NCI-H1105 treated with DMSO at 0.1 percent for 48 hours (cell line): ENCODE measurements at regions not wholly inside any gene's neighbourhood (a gene's known extent, or its start where the extent isn't known, plus 50 kb on each side); places are given as distances from the start of the nearest gene placed in this dataset.
A peak's percentile ranks its signal among the peaks of the same experiment; 100 is the strongest.
"Not testable (repeated sequence)": the region's sequence is repeated elsewhere in the genome, so short reads cannot be mapped to it uniquely, and the experiment has no call there.

Experiments used
- DNase-seq: peaks from one replicate; lab custom pipeline; 2025; lab: John Stamatoyannopoulos, UW

- DNase-seq, result no peak
These were observed 287.9 kb upstream of the DEFB112 start for GRCh38 chr6:50337532-50338122.

GRCh38 chr6:50353603-50354002, 303.9 kb upstream of the DEFB112 start:
- DNase-seq, result no peak

- DNase-seq, result no peak
These were observed 308.4 kb upstream of the DEFB112 start for GRCh38 chr6:50358113-50358512.

GRCh38 chr6:50361641-50362331, 312.1 kb upstream of the DEFB112 start:
- DNase-seq, result no peak

GRCh38 chr6:50362706-50363105, 313.0 kb upstream of the DEFB112 start:
- DNase-seq, result no peak

GRCh38 chr6:50369996-50370395, 320.3 kb upstream of the DEFB112 start:
- no peak for DNase-seq

- no peak for DNase-seq
These were observed 330.8 kb upstream of the DEFB112 start for GRCh38 chr6:50380406-50381098.

- no peak for DNase-seq
These were observed 331.3 kb upstream of the DEFB112 start for GRCh38 chr6:50381099-50381415.

GRCh38 chr6:50390416-50390815, 322.9 kb upstream of the TFAP2D start:
- DNase-seq, result no peak

- not testable (repeated sequence) for DNase-seq
These were observed 319.2 kb upstream of the TFAP2D start for GRCh38 chr6:50394139-50394538.

- DNase-seq, result no peak
These were observed 308.7 kb upstream of the TFAP2D start for GRCh38 chr6:50404643-50405042.

- DNase-seq, result no peak
These were observed 302.7 kb upstream of the TFAP2D start for GRCh38 chr6:50410579-50410978.

- peak; percentile 25 for DNase-seq
These were observed 292.3 kb upstream of the TFAP2D start for GRCh38 chr6:50421041-50421440.

- no peak for DNase-seq
These were observed 286.1 kb upstream of the TFAP2D start for GRCh38 chr6:50427267-50427666.

GRCh38 chr6:50437901-50438300, 275.4 kb upstream of the TFAP2D start:
- DNase-seq, result no peak

- no peak for DNase-seq
These were observed 270.7 kb upstream of the TFAP2D start for GRCh38 chr6:50442531-50443040.

GRCh38 chr6:50443144-50443543, 270.2 kb upstream of the TFAP2D start:
- no peak for DNase-seq

GRCh38 chr6:50449128-50449527, 264.2 kb upstream of the TFAP2D start:
- no peak for DNase-seq

- no peak for DNase-seq
These were observed 261.4 kb upstream of the TFAP2D start for GRCh38 chr6:50451826-50452400.

- no peak for DNase-seq
These were observed 258.3 kb upstream of the TFAP2D start for GRCh38 chr6:50455029-50455428.

- DNase-seq, result no peak
These were observed 256.0 kb upstream of the TFAP2D start for GRCh38 chr6:50457351-50457750.

- DNase-seq, result no peak
These were observed 251.6 kb upstream of the TFAP2D start for GRCh38 chr6:50461696-50462095.

GRCh38 chr6:50463931-50464330, 249.4 kb upstream of the TFAP2D start:
- no peak for DNase-seq
